Embryonic facial prominence (tissue), 1 donor: ENCODE measurements at regions not wholly inside any gene's neighbourhood (a gene's known extent, or its start where the extent isn't known, plus 50 kb on each side); places are given as distances from the start of the nearest gene placed in this dataset.
"Not testable (repeated sequence)": the region's sequence is repeated elsewhere in the genome, so short reads cannot be mapped to it uniquely, and the experiment has no call there.

Experiments used
- DNase-seq: peaks from one replicate; pipeline ENCODE4 v3.0.0-alpha.2; 2016; ENCODE audit errors: extremely low spot score

DNA sequence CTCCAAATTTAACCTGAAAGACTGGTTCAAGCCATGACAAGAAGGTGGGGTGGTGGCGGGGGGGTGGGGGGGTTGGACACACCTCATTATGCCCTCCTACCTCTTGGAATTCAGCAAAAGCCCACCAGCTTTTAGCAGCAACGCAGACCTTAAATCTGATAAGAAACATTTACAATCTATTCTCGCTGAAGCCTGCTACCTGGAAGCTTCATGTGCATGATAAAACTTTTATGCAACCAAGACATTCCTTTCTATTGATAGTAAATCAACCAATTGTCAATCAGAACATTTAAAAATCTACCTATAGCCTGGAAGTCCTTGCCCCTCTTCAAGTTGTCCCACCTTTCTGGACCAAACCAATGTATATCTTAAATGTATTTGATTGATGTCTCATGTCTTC, 113.6 kb upstream of the FAM98A start:
- DNase-seq, result no peak

DNA sequence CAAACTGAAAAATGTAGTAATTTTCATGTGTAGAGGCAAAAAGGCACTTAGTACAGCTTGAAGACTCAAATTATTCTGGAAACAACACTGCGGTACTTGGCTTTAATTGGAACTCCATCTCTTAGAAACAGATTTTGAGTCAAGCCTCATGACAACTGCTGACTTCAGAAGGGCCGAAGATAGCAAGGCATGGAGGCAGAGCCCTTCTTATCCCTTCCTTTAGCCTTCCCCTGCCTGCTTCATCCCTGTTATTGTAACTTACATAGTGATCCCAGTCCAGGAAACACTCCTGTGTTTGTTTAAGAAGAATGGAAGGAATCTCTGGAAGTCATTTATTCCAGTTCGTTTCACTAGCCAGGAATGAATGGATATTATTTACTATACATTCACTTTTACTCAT, 110.9 kb upstream of the FAM98A start:
- no peak for DNase-seq

DNA sequence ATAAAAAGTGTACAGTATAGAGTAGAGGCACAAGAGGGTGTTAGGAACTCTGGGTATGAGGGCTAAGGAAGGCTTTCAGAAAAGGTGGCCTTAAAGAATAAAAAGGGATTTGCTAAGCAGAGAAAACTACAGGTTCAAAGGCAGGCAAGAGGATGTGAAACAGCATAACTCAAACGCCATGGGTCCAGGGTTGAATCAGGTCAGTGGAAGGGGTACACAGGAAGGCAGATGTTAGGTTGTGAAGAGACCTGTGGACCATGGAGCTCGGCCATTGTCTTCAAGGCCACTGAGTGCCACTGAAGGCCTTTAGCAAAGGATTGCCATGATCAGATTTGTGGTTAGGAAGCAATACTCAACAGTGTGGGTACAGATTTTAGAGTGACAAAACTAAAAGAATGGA, 108.2 kb upstream of the FAM98A start:
- no peak for DNase-seq

DNA sequence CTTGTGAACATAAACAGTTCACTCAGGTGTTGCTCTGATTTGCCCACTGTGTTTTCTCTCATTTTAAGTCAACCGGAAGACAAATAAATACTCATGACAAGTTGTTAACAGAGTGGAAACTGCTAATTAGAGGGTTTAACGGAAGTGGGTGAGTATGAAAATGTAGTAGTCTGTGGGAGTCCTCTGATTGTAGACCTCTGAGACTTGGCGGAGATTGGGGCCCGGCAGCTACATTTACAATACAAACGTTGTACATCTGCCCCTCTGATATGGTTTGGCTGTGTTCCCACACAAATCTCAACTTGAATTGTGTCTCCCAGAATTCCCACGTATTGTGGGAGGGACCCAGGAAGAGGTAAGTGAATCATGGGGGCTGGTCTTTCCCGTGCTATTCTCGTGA, 107.3 kb upstream of the FAM98A start:
- DNase-seq, result no peak

DNA sequence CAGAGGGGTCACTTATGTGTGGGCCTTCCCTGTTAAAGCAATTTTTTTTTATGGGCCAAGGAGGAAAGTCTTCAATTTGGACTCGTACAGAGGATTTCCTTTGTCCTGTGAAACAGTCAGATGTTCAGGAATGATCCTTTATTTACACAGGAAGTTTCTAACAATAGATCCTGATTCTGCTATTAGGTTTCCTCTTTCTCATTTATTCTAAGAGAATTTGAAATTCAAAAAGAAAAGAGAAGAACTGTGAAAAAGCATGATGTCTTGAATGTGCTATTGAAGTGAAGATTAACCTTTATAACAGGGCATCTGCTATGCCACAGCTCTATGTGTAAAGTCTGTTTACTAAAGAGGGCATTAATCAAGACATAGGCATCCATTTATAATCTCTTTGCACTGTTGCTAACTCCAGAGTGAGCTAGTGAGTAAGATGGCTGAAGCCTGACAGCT, 105.3 kb upstream of the FAM98A start:
- DNase-seq, result no peak

DNA sequence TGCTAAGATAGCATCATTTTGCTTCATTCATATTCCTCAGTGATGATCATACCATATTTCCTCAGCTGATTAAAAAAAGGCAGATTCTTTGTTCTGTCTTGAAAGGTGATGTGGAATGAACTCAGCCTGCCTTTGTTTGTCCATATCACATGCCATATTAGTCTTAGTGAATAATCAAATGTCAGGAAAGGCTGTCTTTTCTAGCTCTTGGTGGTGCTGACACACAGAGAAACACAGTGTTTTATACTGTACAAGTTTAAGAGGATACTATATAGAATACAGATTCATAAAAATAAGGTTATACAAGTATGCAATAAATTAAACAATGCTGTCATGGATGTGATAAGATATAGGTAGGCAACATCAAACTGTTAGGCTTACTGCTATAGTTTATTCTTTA, 97.1 kb upstream of the FAM98A start:
- DNase-seq, result no peak

DNA sequence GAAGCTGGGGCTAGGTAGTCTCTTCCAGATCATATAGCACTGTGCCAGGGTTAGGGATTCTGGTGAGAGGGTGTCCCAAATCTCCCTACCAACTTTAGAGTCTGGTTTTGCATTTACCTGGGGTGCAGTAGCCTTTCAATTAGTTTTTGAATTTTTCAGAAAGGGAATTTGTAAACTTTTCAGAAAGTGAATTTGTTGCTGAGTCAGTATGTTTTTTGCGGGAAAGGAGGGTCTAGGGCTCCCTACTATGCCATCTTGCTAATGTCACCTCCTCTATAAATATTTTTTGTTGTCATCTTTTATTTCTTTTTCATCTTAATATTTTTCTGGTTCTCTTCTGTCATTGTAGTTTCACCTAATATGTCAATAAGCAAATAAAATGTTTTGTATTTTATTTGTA, 95.8 kb upstream of the FAM98A start:
- no peak for DNase-seq

DNA sequence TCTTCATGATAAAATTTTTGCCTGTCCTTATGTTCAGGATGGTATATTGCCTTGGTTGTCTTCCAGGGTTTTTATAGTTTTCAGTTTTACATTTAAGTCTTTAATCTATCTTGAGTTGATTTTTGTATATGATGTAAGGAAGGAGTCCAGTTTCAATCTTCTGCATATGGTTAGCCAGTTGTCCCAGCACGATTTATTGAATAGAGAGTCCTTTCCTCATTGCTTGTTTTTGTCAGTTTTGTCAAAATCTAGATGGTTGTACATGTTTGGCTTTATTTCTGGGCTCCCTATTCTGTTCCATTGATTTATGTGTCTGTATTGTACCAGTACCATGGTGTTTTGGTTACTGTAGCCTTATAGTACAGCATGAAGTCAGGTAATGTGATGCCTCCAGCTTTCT, 91.6 kb upstream of the FAM98A start:
- DNase-seq, result not testable (repeated sequence)

DNA sequence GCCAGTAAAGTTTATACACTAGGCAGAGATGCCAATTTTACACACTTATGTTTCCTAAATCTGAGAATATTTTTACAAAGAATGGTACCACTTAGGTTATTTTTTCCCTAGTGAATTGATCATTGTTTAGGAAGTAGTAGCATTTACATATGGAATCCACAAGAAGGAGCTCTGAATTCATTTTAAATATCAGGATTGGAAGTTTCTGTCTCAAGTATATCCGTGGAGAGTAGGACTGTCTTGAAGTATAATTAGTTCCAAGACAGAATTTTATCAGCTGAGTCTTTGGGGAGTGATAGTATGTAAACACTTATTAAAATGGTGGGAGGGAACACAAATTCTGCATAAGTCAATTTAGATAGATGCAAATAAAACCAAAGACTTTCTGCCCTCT, 82.3 kb upstream of the FAM98A start:
- peak; percentile 36 for DNase-seq

DNA sequence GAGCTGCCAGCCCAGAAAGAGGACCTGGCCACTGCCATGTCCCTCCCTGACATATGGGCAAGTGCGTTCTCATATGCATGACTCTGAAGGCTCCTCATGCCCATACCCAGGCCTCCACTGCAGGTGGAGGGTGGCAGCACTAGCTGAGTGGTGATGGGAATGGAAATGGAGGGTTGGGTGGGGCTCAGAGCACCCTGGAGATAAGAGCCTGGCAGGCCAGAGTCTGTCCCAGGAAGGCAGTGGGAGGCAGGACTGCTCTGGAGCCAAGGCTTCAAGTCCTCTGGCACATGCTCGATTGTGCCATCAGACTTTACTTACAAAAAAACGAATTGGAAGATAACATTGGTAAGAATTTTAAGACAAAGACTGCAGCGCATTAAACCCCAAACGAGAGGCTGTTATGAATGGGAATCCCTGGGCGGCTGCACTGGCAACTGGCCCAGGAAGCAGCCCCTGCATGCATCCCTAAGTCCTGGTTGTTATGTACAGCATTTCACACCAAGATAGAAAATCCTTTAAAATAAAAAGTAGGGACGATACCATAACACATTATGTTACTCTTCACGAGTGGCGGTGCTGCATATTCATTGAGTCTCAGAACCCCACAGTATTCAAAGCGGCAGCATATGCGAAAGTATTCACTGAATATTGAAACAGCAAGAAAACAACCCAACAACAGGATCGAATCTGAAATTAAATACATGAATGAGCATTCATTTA, 81.7 kb upstream of the FAM98A start:
- DNase-seq, result no peak

DNA sequence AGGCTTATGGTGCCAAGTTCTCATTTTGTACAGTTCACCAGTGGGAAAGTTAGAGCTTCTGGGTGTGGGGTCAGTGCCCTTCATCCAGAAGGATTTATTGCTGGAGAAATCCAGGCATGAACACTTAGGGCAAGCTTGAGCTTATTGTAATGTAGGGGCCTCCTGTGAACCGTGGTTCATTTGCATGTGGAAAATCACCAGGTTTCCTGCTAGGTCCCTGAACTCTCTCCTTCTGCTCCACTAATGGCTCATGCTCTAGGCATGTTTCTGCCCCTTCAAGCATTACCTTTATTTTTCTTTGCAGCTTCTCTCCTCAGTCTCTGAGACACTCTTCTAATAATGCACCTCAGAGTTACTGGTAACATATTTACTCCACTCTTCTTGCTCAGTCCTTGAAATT, 79.3 kb upstream of the FAM98A start:
- DNase-seq, result no peak

DNA sequence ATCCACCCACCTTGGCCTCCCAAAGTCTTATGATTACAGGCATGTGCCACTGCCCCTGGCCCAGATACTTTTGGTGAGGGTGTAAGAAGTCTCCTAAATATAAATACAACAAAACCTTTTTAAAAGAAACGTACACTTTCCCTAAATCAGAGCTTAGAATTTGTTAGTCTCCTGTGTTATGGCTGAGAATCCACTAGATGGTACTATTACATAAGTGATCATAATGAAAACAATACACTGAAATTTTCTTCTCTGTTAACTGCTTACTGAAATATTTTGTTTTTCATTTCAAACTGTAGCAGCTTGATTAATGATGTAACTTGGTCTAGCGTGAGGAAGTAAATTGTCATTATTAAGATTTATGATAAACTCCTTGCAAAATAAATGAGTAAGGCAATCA, 74.8 kb upstream of the FAM98A start:
- DNase-seq, result peak; percentile 53

DNA sequence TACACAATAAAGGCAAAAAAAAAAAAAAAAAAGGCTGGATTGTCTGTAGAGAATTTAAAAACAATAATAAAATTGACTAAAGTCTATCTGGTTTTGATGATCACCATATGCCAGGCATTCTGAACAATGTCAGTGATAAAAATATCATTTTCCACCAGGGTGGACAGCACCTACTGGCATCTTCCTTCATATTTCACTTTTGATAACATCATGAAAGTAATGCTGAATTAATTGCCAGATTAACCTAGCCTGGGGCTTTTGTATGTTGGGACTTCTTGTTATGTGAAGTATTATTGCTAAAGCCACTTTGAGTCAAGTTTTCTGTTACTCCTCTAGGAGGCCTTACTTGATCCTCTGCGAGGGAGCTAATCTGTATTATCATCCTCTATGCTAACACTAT, 73.8 kb upstream of the FAM98A start:
- no peak for DNase-seq

DNA sequence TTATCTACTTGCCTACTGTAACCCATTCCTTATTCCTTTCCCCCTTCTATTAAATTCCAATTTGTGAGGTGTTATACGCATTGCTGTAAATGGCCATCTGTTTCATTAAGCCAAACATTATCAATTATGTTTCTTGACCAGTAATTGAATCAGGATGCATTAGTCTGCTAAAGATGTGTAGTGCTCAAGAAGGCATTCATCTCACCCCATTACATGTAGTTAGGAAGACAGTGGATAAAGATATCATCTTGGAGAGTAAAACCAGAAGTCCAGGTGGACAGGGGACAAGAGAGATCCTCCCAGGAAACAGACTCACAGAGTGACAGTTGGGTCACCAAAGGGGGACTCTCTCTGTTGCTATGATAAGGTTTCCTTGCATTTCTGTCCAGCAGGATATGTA, 73.3 kb upstream of the FAM98A start:
- no peak for DNase-seq

DNA sequence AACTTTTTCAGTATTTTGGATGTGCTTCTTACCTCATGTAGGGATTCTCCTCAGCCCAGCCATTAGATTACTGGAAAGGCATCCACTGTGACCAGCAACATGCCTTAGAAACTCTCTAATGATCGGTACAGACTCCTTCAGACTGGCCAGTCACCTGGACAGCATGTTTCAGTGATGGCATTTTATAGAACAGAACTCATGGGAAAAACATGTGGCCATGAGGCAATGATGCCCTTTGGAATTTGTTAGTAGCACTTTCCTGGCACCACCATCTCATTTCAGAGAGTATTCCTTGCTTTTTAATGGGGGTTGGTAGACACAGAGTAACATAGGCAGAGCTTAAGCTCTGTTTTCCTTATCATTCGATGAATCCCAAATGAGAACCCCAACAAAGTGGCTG, 72.1 kb upstream of the FAM98A start:
- DNase-seq, result no peak

DNA sequence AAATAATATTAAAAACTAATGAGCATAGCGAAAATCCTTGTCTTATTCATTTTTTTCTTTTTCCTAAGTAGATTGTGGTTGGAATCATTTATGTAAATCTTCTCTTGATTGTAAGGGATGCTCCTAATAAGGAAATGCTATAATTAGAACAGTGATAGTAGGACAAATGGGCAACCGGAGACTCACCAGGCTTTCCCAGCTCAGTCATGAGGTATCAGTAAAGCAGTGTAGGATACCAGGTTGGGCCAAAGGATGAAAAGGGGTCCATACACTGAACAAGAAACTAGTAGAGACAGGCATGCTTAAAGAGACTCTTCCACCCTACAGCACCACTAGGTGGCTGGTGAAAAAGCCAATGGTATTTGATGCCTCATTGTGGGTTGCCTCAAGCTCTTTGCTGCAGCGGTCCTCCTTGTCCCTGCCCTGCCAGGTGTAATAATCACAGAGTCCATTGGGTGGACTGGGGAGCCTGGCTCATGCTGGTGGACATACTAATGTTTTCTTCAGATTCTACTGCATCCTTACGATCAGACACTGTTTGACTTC, 71.4 kb upstream of the FAM98A start:
- DNase-seq, result no peak

DNA sequence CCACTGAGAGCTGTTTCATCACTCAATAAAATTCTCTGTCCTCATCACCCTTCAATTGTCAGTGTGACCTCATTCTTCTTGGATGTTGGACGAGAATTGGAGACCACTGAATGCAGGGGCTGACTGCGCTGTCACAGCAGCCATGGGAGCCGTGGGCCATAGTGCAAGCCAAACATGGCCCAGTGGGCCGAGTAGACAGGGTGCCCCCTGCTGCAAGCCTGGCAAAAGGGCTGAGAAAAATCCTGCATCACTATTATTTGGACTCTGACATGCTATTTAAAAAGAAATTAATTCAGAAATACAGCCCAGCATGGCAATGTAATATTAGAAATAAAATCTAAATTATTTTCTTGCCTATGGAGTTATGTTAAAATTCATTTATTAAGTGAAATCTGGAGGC, 67.8 kb upstream of the FAM98A start:
- no peak for DNase-seq

DNA sequence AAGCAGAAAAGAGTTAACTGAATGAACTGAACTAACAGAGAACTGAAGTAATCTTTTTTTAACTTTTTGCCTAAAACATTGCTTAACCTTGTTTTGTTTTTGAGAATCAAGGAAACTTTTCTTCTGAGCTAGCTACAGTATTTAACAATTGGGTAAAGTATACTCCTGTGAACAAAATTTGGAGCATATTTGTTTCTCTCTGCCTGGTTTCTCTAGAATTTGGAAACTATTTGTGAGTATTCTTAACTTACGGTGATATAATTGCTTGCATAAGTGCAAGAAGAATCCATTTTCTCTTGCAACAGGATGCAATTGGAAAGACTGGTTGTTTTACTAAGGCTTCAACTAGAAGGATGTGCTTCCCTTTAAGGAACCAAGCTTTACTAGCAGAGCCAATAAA, 65.9 kb upstream of the FAM98A start:
- no peak for DNase-seq

DNA sequence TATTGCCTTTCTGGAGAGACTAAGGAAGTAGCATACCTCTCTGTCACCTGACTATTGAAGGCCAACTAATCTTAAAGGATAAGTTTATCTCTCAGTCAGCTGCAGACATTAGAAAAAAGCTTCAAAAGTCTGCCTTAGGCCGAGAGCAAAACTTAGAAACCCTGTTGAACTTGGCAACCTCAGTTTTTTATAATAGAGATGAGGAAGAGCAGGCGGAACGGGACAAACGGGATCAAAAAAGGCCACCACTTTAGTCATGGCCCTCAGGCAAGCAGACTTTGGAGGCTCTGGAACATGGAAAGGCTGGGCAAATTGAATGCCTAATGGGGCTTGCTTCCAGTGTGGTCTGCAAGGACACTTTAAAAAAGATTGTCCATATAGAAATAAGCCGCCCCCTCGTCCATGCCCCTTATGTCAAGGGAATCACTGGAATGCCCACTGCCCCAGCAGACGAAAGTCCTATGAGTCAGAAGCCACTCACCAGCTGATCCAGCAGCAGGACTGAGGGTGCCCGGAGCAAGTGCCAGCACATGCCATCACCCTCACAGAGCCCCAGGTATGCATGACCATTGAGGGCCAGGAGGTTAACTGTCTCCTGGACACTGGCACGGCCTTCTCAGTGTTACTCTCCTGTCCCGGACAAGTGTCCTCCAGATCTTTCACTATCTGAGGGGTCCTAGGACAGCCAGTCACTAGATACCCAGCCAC, 61.5 kb upstream of the FAM98A start:
- DNase-seq, result no peak

DNA sequence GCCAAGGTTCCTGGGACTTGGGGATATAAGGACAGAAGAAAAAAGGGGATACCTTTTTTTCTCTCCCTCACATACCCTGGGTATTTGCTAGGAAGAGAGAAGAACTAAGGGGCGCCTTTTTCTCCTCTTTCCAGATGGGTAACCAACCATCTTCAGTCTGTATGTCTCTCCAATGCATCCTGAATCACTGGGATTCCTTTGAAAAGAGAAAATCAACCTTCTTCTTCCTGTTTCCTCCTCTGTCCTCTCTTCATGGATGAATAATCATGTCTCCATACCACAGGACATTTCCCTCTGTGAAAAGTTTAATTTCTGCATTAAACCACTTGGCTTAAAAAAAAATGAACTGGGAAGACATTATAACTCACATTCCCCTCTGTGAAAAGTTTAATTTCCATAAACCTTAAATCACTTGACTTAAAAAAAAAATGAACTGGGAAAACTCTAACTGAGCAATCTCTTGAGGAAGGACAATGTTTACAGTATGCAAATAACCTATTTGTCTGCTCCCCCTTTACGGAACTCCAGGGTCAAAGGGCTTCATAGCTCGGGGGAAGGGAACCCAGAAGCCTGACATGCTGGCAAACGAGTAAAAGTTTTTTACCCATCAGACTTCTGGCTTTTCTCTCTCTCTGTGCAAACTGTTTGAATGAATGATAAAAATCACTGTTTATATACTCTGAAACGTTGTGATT, 56.7 kb upstream of the FAM98A start:
- no peak for DNase-seq

DNA sequence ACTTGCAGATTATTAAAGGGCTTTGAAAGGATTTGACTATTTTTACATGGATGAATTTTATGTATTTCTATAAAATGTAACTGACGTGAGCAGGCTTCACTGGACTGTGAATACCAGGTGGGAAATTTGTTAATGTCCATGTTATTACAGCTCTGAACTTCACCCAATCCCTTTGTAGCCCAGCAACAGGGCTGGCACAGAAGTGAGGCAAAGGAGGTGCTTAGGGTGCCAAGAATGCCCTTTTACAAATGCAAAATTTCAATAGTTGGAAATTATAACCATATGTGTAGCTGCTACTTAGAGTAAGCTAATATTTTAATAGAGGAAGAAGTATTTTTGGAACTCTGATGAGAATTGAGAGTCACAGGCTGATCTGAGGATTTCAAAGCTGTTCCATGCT, 53.7 kb upstream of the FAM98A start:
- DNase-seq, result no peak

DNA sequence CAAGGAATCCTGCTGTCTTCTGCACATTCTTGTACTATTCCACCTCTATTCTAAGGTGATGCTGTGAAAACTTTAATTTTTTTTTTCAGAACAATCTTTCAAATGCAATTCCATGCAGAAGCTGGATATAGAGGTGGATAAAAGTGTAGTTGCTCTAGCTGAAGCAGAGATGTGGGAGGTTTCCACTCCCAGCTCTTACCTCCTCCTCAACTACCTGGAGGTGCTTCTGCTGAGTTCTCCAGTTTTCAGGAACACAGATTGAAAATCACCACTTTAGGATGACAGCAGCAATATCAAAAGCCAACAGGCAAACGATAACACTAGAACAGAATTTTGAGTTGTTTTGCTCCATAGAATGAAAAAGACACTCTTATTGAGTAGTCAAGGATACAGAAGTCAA, 51.1 kb upstream of the FAM98A start:
- no peak for DNase-seq
